Ascending aorta (tissue), 2 donors: ENCODE measurements at regions not wholly inside any gene's neighbourhood (a gene's known extent, or its start where the extent isn't known, plus 50 kb on each side); places are given as distances from the start of the nearest gene placed in this dataset.

Experiments used
- DNase-seq, 2 donors: peaks; one replicate each; pipeline ENCODE4 v3.0.0-alpha.2; 2019; ENCODE audit warnings: low spot score in 2 of 2
- H3K27ac ChIP-seq, 2 donors: fragments of 200-600 bp; sonication (generic); one replicate each; pipeline ENCODE4 v1.5.1; 2016 to 2017; ENCODE audit warnings: mild to moderate bottlenecking in 1 of 2
- H3K27me3 ChIP-seq: fragments of 200-600 bp; sonication (generic); one replicate; pipeline ENCODE4 v1.5.1; 2017
- H3K36me3 ChIP-seq, 2 donors: fragments of 200-600 bp; sonication (generic); one replicate each; pipeline ENCODE4 v1.5.1; 2016
- H3K4me1 ChIP-seq, 2 donors: fragments of 200-600 bp; sonication (generic); one replicate each; pipeline ENCODE4 v1.5.1; 2016 to 2017; ENCODE audit warnings: mild to moderate bottlenecking in 1 of 2
- H3K4me3 ChIP-seq, 2 donors: fragments of 200-600 bp; sonication (generic); one replicate each; pipeline ENCODE4 v1.5.1; 2016 to 2017; ENCODE audit warnings: mild to moderate bottlenecking in 1 of 2
- H3K9me3 ChIP-seq, 2 donors: fragments of 200-600 bp; sonication (generic); one replicate each; pipeline ENCODE4 v1.5.1; 2016
- CTCF ChIP-seq, 3 experiments: fragments of 200-600 bp in 2 of 3; fragments of 450-650 bp in 1 of 3; sonication (generic) in 2 of 3; IDR thresholded peaks; one replicate each; pipeline ENCODE4 v1.5.1; 2016 to 2019; ENCODE audit warnings: antibody characterized with exemption in 3 of 3, mild to moderate bottlenecking in 1 of 3, moderate library complexity in 1 of 3
- intact Hi-C: fragments of 100-400 bp; cut with DNase I; formaldehyde crosslinking; loops from one replicate; pipeline ENCODE4 v1.15.1; 2023

- no peak for TF ChIP-seq CTCF (IDR thresholded peaks at IDR 0.05)
- H3K4me3 ChIP-seq = no peak overlapping the region
- H3K9me3 ChIP-seq = no peaks in the 10 kb centered on the region
- intact Hi-C loops = no loop called here
- H3K27me3 ChIP-seq = no peaks in the 10 kb centered on the region
- no peak for DNase-seq
- H3K27ac ChIP-seq = no peak overlapping the region
- no peaks in the 10 kb centered on the region for H3K36me3 ChIP-seq
- no peaks in the 10 kb centered on the region for H3K4me1 ChIP-seq
Observed at GRCh38 chr1:218891577-218891976, 282.1 kb upstream of the LYPLAL1 start.

DNA sequence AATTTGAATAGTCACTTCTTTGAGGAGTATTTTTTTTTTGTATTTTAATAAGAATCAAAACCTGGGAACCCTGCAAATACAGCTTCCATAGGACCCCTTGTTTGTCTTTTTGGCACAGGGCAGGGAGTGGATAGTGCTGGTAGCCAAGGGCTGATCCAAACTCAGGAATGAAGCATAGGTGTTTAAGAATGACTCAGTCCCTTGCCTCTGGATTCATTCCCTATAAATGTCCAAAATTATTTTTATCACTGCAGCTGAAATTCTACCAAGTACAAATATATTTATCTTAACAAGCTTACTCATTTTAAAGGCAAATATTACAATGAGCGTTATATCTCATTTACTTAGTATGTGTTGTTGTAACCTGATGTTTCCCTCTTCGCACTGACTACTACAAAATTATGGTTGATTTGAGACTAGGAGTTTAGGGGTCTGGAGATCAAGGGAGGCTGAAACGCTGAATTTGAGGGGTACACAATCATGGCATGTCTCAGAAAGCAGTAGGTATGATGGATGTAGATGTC, 278.6 kb upstream of the LYPLAL1 start:
- Histone ChIP-seq H3K27ac (no peak overlapping the region), H3K36me3 (no peaks in the 10 kb centered on the region), H3K9me3 (no peaks in the 10 kb centered on the region), H3K27me3 (no peaks in the 10 kb centered on the region), H3K4me1 (no peaks in the 10 kb centered on the region), H3K4me3 (no peak overlapping the region)
- TF ChIP-seq CTCF (IDR thresholded peaks at IDR 0.05) = no peak
- no peak for DNase-seq
- intact Hi-C loops = no loop called here

DNA sequence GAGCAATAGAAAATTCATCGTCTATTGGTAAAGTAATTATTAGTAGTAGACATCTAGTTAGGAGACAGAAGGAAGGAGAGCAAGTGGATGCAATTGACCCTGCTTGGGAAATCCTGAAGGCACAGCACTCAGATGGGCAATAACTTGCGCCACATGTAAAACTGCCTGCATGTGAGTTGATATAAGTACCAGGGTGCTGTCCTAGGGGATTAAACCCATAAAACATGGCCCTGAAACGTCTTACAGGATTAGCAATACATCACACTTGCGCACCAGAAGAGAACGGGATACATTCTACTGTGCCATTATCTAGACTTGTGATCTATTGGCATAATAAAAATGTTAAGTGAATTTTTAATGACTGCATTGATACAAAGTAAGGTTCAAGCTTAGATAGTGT, 277.5 kb upstream of the LYPLAL1 start:
- Histone ChIP-seq H3K4me1 (no peaks in the 10 kb centered on the region), H3K27me3 (no peaks in the 10 kb centered on the region), H3K27ac (no peak overlapping the region), H3K36me3 (no peaks in the 10 kb centered on the region), H3K4me3 (no peak overlapping the region), H3K9me3 (no peaks in the 10 kb centered on the region)
- TF ChIP-seq CTCF (IDR thresholded peaks at IDR 0.05) = no peak
- intact Hi-C loops = no loop called here
- no peak for DNase-seq

DNA sequence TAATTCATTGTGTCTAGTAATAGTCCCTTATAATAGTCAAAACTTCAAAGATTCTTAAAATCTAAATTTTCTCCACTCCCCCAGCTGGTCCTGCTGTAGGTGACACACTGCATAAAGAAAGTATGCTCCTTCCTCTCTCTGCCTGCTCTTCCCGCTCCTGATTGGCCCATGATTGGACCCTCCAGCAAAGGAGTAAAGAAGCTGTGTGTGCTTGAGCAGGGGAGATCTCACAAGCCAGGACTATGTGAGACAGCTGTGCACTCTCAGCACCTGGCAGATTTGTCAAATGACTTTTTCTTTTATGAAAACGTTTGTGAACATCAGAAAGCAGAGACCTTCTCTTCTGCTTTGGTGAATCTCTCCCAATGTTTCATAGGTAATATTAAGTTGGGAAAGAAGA, 274.8 kb upstream of the LYPLAL1 start:
- H3K36me3 ChIP-seq = no peaks in the 10 kb centered on the region
- intact Hi-C loops = no loop called here
- H3K9me3 ChIP-seq = no peaks in the 10 kb centered on the region
- no peak overlapping the region for H3K4me3 ChIP-seq
- no peaks in the 10 kb centered on the region for H3K4me1 ChIP-seq
- no peak for TF ChIP-seq CTCF (IDR thresholded peaks at IDR 0.05)
- DNase-seq = no peak
- H3K27me3 ChIP-seq = no peaks in the 10 kb centered on the region
- no peak overlapping the region for H3K27ac ChIP-seq

DNA sequence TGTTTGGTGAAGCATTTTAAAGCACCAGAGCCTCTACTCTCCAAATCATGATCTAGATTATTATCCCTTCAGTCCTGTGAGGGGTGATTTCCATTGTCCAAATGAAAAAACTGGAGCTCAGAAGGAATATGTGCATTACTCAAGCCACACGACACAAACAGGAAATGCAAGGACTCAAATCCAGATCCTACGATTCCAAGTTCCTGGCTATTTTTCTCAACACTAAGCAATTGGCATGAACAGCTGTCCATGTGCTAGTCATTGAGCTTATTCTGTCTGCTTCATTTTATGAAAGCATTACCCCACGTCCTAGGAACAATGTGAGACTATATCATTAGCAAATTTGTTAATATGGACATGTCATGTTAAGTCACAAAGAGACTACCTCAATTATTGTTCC, 273.1 kb upstream of the LYPLAL1 start:
- no peaks in the 10 kb centered on the region for H3K27me3 ChIP-seq
- DNase-seq = no peak
- TF ChIP-seq CTCF (IDR thresholded peaks at IDR 0.05) = no peak
- H3K27ac ChIP-seq = no peak overlapping the region
- H3K4me3 ChIP-seq = no peak overlapping the region
- intact Hi-C loops = no loop called here
- no peaks in the 10 kb centered on the region for H3K36me3 ChIP-seq
- no peaks in the 10 kb centered on the region for H3K9me3 ChIP-seq
- H3K4me1 ChIP-seq = no peaks in the 10 kb centered on the region

- Histone ChIP-seq H3K4me3 (no peak overlapping the region), H3K27ac (no peak overlapping the region), H3K27me3 (no peaks in the 10 kb centered on the region), H3K9me3 (no peaks in the 10 kb centered on the region), H3K36me3 (no peaks in the 10 kb centered on the region), H3K4me1 (no peaks in the 10 kb centered on the region)
- no peak for DNase-seq
- intact Hi-C loops = no loop called here
- TF ChIP-seq CTCF (IDR thresholded peaks at IDR 0.05) = no peak
Observed at GRCh38 chr1:218904416-218904815, 269.3 kb upstream of the LYPLAL1 start.
